ENCODE measurements at regions not wholly inside any gene's neighbourhood (a gene's known extent, or its start where the extent isn't known, plus 50 kb on each side); places are given as distances from the start of the nearest gene placed in this dataset.

- H3K36me3 ChIP-seq (ENCODE audit: control insufficient read depth in 2 of 2, extremely low read depth in 1 of 2, insufficient read depth in 2 of 2, low read length in 2 of 2), result no peaks in the 10 kb centered on the region
- no peaks in the 10 kb centered on the region for H3K27me3 ChIP-seq (ENCODE audit: control insufficient read depth in 2 of 2, insufficient read depth in 2 of 2, low read length in 2 of 2)
- peaks cover 2% of the 10 kb centered on the region for H3K9me3 ChIP-seq (replicated peaks; ENCODE audit: control insufficient read depth, insufficient read depth, low read length)
- H3K9ac ChIP-seq (replicated peaks; ENCODE audit: extremely low read depth, insufficient read depth, low read length), result no peak overlapping the region
- FAIRE-seq, result no peak
- intact Hi-C loops (cut with micrococcal nuclease), result no loop called here
- no peak for DNase-seq (ENCODE audit: low read depth, low spot score)
- H3K79me2 ChIP-seq (ENCODE audit: control insufficient read depth, insufficient read depth, low read length), result no peaks in the 10 kb centered on the region
- no peaks in the 10 kb centered on the region for H3K9me1 ChIP-seq (replicated peaks; ENCODE audit: control insufficient read depth, extremely low read depth, insufficient read depth, low read length)
- no peak for TF ChIP-seq POLR2A (IDR thresholded peaks at IDR 0.05; ENCODE audit: low read depth, low read length)
- TF ChIP-seq MYC (IDR thresholded peaks at IDR 0.05; ENCODE audit: low read depth, low read length), result no peak
- TF ChIP-seq JUN (IDR thresholded peaks at IDR 0.05; ENCODE audit: borderline replicate concordance, insufficient read depth, insufficient read length, low read depth), result no peak
- no peak for TF ChIP-seq GATA2 (IDR thresholded peaks at IDR 0.05; ENCODE audit: insufficient read depth, insufficient read length, low read depth, low read length)
- TF ChIP-seq CTCF (IDR thresholded peaks at IDR 0.05; ENCODE audit: extremely low read depth in 1 of 2, insufficient read depth in 1 of 2, low read depth in 1 of 2, low read length in 2 of 2), result no peak
- TF ChIP-seq MAX (IDR thresholded peaks at IDR 0.05; ENCODE audit: insufficient read depth, insufficient read length), result no peak
- no peak for TF ChIP-seq POLR2AphosphoS5 (IDR thresholded peaks at IDR 0.05; ENCODE audit: insufficient read depth, low read depth, low read length)
- no peak for TF ChIP-seq FOS (IDR thresholded peaks at IDR 0.05; ENCODE audit: borderline replicate concordance, insufficient read depth, low read length)
- H3K4me3 ChIP-seq (replicated peaks in 1 of 3; ENCODE audit: insufficient read depth in 1 of 3, low read depth in 1 of 3, low read length in 3 of 3), result no peak overlapping the region
- H3K4me2 ChIP-seq (ENCODE audit: insufficient read depth, low read length), result no peak overlapping the region
- dilution Hi-C loops (cut with MboI; ENCODE audit: extremely low pct_ligation_motif_present, low sequenced_read_pairs), result no loop called here
- H2AFZ ChIP-seq (ENCODE audit: low read depth, low read length), result no peak overlapping the region
- no peak overlapping the region for H3K27ac ChIP-seq (ENCODE audit: insufficient read depth, low read depth, low read length)
- H3K4me1 ChIP-seq (ENCODE audit: control insufficient read depth, extremely low read depth, insufficient read depth, low read length), result no peaks in the 10 kb centered on the region
- BruUV-seq (replicated peaks), result no TSS peak
- ChIA-PET CTCF (interaction anchor here (0.6 kb wide), 1 partner anchor 157 kb away, joined by 3 read pairs; no protein-coding TSS in a partner anchor), POLR2A (no interaction called here)
- no peaks in the 10 kb centered on the region for H4K20me1 ChIP-seq (replicated peaks; ENCODE audit: control insufficient read depth, extremely low read depth, insufficient read depth, low read length)
These were observed 125.5 kb downstream of the TFCP2L1 start for GRCh38 chr2:121159291-121160071.
